ENCODE measurements at regions not wholly inside any gene's neighbourhood (a gene's known extent, or its start where the extent isn't known, plus 50 kb on each side); places are given as distances from the start of the nearest gene placed in this dataset.

DNA sequence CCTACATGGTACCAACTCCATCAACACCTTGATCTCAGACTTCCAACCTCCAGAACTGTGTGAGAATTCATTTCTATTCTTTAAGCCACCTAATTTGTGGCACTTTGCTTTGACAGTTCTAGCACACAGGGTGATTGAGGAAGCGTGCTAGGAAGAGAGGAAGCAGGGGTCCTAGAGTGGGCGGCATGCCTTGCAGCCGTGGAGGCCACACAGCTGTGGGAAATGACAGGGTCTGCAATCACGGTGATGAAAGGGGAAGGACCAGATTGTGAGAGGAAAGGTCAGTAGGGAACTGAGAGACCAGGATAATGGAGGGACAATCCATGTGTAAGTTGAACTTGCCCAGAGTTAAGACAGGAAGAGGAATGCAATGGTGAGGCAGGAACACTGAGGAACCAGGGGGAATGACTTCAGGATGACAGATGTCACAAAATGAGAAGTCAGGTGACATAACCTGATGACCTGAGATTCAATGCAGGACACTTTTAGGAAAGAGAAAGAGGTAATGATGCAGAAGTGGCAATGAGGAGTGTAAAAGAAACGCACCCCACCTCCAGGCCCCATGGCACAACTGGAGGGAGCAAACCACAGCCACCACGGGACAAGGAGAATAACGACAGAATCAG, 87.3 kb upstream of the PIK3CG start:
- Mint-ChIP-seq H3K9me3 (no peaks in the 10 kb centered on the region), H3K27ac (no peak overlapping the region), H3K4me1 (peaks cover 0 to 3% (median 0%) of the 10 kb centered on the region in 4 donors), H3K4me3 (no peak overlapping the region), H3K27me3 (peaks cover 21% of the 10 kb centered on the region), H3K36me3 (no peaks in the 10 kb centered on the region)
- no peaks in the 10 kb centered on the region for H3K9me3 ChIP-seq (ENCODE audit: control insufficient read depth in 2 of 2, low read length in 2 of 2)
- no peak overlapping the region for H3K27ac ChIP-seq (ENCODE audit: insufficient read depth, low read length, poor library complexity, severe bottlenecking)
- H3K36me3 ChIP-seq (ENCODE audit: control insufficient read depth, insufficient read depth, low read length) = no peaks in the 10 kb centered on the region
- DNase-seq (no peak), ATAC-seq (ENCODE audit: low read depth in 2 of 2) (no peak)
- H3K4me1 ChIP-seq (ENCODE audit: control insufficient read depth, insufficient read depth, low read length, poor library complexity, severe bottlenecking) = no peaks in the 10 kb centered on the region
- H3K27me3 ChIP-seq (ENCODE audit: control insufficient read depth, insufficient read depth, low read length) = peaks cover 5% of the 10 kb centered on the region
- H3K4me3 ChIP-seq (ENCODE audit: low read depth, low read length) = no peak overlapping the region

DNA sequence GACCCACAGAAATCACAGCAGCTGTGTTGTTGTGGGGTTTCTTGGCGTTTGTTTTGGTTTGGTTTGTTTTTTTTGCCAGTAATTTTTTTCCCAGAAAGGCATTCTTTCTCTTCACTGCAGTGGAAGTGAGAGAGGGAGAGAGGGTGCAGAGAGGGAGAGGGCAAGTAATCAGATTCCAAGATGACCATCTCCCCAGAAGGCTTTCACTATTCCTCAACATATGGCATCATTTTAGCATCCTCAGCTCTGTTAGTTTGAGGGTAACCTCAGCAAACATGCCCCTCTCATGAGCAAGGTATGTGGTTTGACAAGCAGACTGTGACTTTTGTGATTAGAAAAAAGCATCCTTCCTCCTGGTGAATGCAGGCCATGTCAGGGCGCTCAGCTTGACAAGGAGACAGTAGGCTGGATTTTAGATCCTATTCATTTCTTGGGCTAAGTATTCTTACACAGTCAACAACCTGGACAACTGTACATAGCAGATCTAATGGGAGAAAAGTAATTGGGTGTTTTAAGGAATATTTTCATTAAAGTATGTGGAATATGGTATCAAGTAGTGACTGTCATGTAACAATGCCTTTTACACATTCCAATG, 86.3 kb upstream of the PIK3CG start:
- H3K36me3 ChIP-seq (ENCODE audit: control insufficient read depth, insufficient read depth, low read length) = no peaks in the 10 kb centered on the region
- Mint-ChIP-seq H3K9me3 (no peaks in the 10 kb centered on the region), H3K27ac (no peak overlapping the region), H3K4me3 (no peak overlapping the region), H3K27me3 (peaks cover 16% of the 10 kb centered on the region), H3K36me3 (no peaks in the 10 kb centered on the region), H3K4me1 (peaks cover 0 to 3% (median 0%) of the 10 kb centered on the region in 4 donors)
- DNase-seq (no peak), ATAC-seq (ENCODE audit: low read depth in 2 of 2) (no peak)
- peaks cover 1% of the 10 kb centered on the region for H3K27me3 ChIP-seq (ENCODE audit: control insufficient read depth, insufficient read depth, low read length)
- no peaks in the 10 kb centered on the region for H3K9me3 ChIP-seq (ENCODE audit: control insufficient read depth in 2 of 2, low read length in 2 of 2)
- H3K4me3 ChIP-seq (ENCODE audit: low read depth, low read length) = no peak overlapping the region
- no peak overlapping the region for H3K27ac ChIP-seq (ENCODE audit: insufficient read depth, low read length, poor library complexity, severe bottlenecking)
- H3K4me1 ChIP-seq (ENCODE audit: control insufficient read depth, insufficient read depth, low read length, poor library complexity, severe bottlenecking) = no peaks in the 10 kb centered on the region

DNA sequence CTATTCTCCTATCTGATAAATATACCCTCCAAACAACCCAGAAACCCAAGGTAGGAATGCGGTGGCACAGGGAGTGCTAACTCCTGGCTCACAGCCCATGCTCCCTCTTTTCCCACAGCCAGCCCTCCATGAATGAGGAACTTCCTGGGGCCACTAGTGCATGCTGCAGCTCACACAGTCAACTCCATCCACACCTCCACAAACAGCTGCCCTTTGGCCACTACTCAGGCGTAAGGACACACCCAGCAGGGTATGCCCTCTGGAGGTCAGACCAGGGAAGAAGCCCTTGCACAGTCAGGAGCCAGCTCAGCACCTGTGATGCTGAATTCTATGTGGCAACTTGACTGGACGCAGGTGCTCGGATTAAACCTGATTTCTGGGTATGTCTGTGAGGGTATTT, 85.2 kb upstream of the PIK3CG start:
- Histone ChIP-seq H3K4me3 (ENCODE audit: low read depth, low read length) (no peak overlapping the region), H3K36me3 (ENCODE audit: control insufficient read depth, insufficient read depth, low read length) (no peaks in the 10 kb centered on the region), H3K4me1 (ENCODE audit: control insufficient read depth, insufficient read depth, low read length, poor library complexity, severe bottlenecking) (no peaks in the 10 kb centered on the region), H3K9me3 (ENCODE audit: control insufficient read depth in 2 of 2, low read length in 2 of 2) (no peaks in the 10 kb centered on the region), H3K27ac (ENCODE audit: insufficient read depth, low read length, poor library complexity, severe bottlenecking) (no peak overlapping the region), H3K27me3 (ENCODE audit: control insufficient read depth, insufficient read depth, low read length) (peaks cover 1% of the 10 kb centered on the region)
- ATAC-seq (ENCODE audit: low read depth in 2 of 2) (no peak), DNase-seq (no peak)
- Mint-ChIP-seq H3K27me3 (peaks cover 13% of the 10 kb centered on the region), H3K9me3 (no peaks in the 10 kb centered on the region), H3K36me3 (no peaks in the 10 kb centered on the region), H3K4me3 (no peak overlapping the region), H3K4me1 (peaks cover 0 to 3% (median 0%) of the 10 kb centered on the region in 4 donors), H3K27ac (no peak overlapping the region)

GRCh38 chr7:106781007-106781406, 84.1 kb upstream of the PIK3CG start:
- no peaks in the 10 kb centered on the region for H3K36me3 ChIP-seq (ENCODE audit: control insufficient read depth, insufficient read depth, low read length)
- Mint-ChIP-seq H3K27ac (no peak overlapping the region), H3K36me3 (no peaks in the 10 kb centered on the region), H3K27me3 (peaks cover 10% of the 10 kb centered on the region), H3K9me3 (no peaks in the 10 kb centered on the region), H3K4me1 (peaks cover 0 to 3% (median 0%) of the 10 kb centered on the region in 4 donors), H3K4me3 (no peak overlapping the region)
- H3K27me3 ChIP-seq (ENCODE audit: control insufficient read depth, insufficient read depth, low read length) = no peaks in the 10 kb centered on the region
- DNase-seq (no peak), ATAC-seq (ENCODE audit: low read depth in 2 of 2) (no peak)
- H3K4me3 ChIP-seq (ENCODE audit: low read depth, low read length) = no peak overlapping the region
- no peaks in the 10 kb centered on the region for H3K9me3 ChIP-seq (ENCODE audit: control insufficient read depth in 2 of 2, low read length in 2 of 2)
- H3K4me1 ChIP-seq (ENCODE audit: control insufficient read depth, insufficient read depth, low read length, poor library complexity, severe bottlenecking) = no peaks in the 10 kb centered on the region
- H3K27ac ChIP-seq (ENCODE audit: insufficient read depth, low read length, poor library complexity, severe bottlenecking) = no peak overlapping the region

DNA sequence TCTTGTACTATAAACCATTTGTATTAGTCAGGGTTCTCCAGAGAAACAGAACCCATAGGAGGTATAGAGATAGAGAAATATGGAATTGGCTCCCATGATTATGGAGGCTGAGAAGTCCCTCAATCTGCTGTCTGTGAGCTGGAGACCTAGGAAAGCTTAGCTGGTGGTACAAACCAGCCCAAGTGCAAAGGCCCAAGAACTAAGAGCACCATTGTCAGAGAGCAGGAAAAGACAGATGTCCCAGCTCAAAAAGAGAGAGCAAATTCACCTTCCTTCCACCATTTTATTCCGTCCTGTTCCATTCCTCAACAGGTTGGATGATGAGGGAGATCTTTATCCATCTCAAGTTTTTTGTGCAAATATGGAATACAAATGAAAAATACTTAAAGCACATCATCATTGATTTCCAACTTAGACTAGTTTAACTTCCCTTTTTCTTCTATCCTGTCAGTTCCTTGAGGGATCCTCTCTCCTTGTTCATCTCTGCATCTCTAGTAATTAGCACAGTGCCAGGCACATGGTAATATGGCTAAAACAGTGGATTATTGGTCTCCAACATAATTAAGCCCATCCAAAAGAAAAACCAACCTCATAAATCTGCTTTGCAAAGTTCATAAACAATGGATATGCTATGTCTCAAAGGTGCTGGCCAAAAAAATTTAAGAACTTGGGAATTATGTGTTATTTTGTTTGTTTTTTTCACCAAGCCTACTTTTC, 83.1 kb upstream of the PIK3CG start:
- ATAC-seq (ENCODE audit: low read depth in 2 of 2) (no peak), DNase-seq (no peak)
- Histone ChIP-seq H3K36me3 (ENCODE audit: control insufficient read depth, insufficient read depth, low read length) (no peaks in the 10 kb centered on the region), H3K27me3 (ENCODE audit: control insufficient read depth, insufficient read depth, low read length) (no peaks in the 10 kb centered on the region), H3K4me1 (ENCODE audit: control insufficient read depth, insufficient read depth, low read length, poor library complexity, severe bottlenecking) (no peaks in the 10 kb centered on the region), H3K27ac (ENCODE audit: insufficient read depth, low read length, poor library complexity, severe bottlenecking) (no peak overlapping the region), H3K9me3 (ENCODE audit: control insufficient read depth in 2 of 2, low read length in 2 of 2) (no peaks in the 10 kb centered on the region), H3K4me3 (ENCODE audit: low read depth, low read length) (no peak overlapping the region)
- Mint-ChIP-seq H3K36me3 (no peaks in the 10 kb centered on the region), H3K27me3 (peaks cover 11% of the 10 kb centered on the region), H3K9me3 (no peaks in the 10 kb centered on the region), H3K27ac (no peak overlapping the region), H3K4me3 (no peak overlapping the region), H3K4me1 (peaks cover 0 to 3% (median 0%) of the 10 kb centered on the region in 4 donors)

DNA sequence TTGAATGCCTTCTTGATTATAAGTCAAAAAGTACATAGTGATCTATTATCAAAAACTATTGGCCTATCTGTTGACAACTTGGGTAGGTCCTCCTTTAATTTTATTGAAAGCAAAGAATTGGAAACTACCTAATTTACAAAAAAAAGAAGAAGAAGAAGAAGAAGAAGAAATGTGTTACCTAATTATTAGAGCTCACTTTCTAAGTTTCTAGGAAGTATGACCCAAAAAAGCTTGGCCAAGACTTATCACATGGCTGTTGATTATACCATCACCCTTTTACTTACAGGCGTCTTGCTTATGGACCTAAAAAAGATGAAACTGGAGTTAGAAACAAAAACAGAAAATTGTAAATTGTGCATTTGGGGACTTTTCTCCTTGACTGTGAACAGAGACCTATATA, 81.8 kb upstream of the PIK3CG start:
- peaks cover 11% of the 10 kb centered on the region for H3K27me3 Mint-ChIP-seq
- peaks cover 4% of the 10 kb centered on the region for H3K27me3 ChIP-seq (ENCODE audit: control insufficient read depth, insufficient read depth, low read length)
- DNase-seq (no peak), ATAC-seq (ENCODE audit: low read depth in 2 of 2) (no peak)
- no peak overlapping the region for H3K4me3 Mint-ChIP-seq
- H3K36me3 Mint-ChIP-seq = no peaks in the 10 kb centered on the region
- no peak overlapping the region for H3K27ac ChIP-seq (ENCODE audit: insufficient read depth, low read length, poor library complexity, severe bottlenecking)
- H3K4me3 ChIP-seq (ENCODE audit: low read depth, low read length) = no peak overlapping the region
- H3K4me1 ChIP-seq (ENCODE audit: control insufficient read depth, insufficient read depth, low read length, poor library complexity, severe bottlenecking) = no peaks in the 10 kb centered on the region
- H3K27ac Mint-ChIP-seq = no peak overlapping the region
- no peaks in the 10 kb centered on the region for H3K9me3 Mint-ChIP-seq
- no peaks in the 10 kb centered on the region for H3K36me3 ChIP-seq (ENCODE audit: control insufficient read depth, insufficient read depth, low read length)
- H3K9me3 ChIP-seq (ENCODE audit: control insufficient read depth in 2 of 2, low read length in 2 of 2) = no peaks in the 10 kb centered on the region
- no peaks in the 10 kb centered on the region for H3K4me1 Mint-ChIP-seq

DNA sequence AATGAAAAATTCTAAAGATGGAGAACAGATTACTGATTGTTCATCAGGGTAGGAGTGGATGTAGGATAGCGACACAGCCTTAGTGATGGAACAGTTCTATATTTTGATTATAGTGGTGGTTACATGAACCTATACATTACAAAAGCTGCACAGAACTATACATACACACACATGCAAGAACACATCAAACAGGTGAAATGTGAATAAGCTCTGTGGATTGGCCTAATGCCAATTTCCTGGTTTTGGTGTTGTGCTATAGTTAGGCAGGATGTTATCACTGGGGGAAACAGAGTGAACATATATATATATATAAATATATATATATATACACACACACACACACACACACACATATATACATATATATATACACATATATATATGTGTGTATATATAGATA, 76.4 kb upstream of the PIK3CG start:
- H3K9me3 Mint-ChIP-seq = no peaks in the 10 kb centered on the region
- peak in 1 of 2 donors; percentile 44 for ATAC-seq (ENCODE audit: low read depth in 2 of 2)

More for the DNA sequence above, 76.4 kb upstream of the PIK3CG start:
- H3K4me3 ChIP-seq (ENCODE audit: low read depth, low read length) = no peak overlapping the region
- H3K27ac ChIP-seq (ENCODE audit: insufficient read depth, low read length, poor library complexity, severe bottlenecking) = no peak overlapping the region
- H3K4me1 ChIP-seq (ENCODE audit: control insufficient read depth, insufficient read depth, low read length, poor library complexity, severe bottlenecking) = no peaks in the 10 kb centered on the region
- Mint-ChIP-seq H3K27me3 (peaks cover 36% of the 10 kb centered on the region), H3K27ac (no peak overlapping the region), H3K4me1 (peaks cover 0 to 5% (median 3%) of the 10 kb centered on the region in 4 donors), H3K36me3 (no peaks in the 10 kb centered on the region), H3K4me3 (no peak overlapping the region)
- peak in 1 of 3 donors; percentile 15 for DNase-seq
- H3K9me3 ChIP-seq (ENCODE audit: control insufficient read depth in 2 of 2, low read length in 2 of 2) = no peaks in the 10 kb centered on the region
- no peaks in the 10 kb centered on the region for H3K36me3 ChIP-seq (ENCODE audit: control insufficient read depth, insufficient read depth, low read length)
- peaks cover 10% of the 10 kb centered on the region for H3K27me3 ChIP-seq (ENCODE audit: control insufficient read depth, insufficient read depth, low read length)

Measured in CD4-positive, CD25-positive, alpha-beta regulatory T cell (primary cell).